Adrenal gland (tissue), 5 donors: ENCODE measurements at regions not wholly inside any gene's neighbourhood (a gene's known extent, or its start where the extent isn't known, plus 50 kb on each side); places are given as distances from the start of the nearest gene placed in this dataset.

Experiments used
- POLR2A ChIP-seq, 2 donors: fragments of 450-650 bp; IDR thresholded peaks; one replicate each; pipeline ENCODE4 v1.6.1; 2017; ENCODE audit warnings: antibody characterized with exemption in 2 of 2, mild to moderate bottlenecking in 2 of 2, moderate library complexity in 1 of 2
- TF ChIP-seq, protein P1 (sequence below), 6 experiments: fragments of 450-650 bp in 4 of 6; fragments of 200-600 bp in 2 of 6; sonication (generic) in 1 of 6; IDR thresholded peaks; 1 replicate in 5 of 6; 2 replicates in 1 of 6; pipeline versions ENCODE4 v1.5.1 to v1.8.0; 2016 to 2021; ENCODE audit warnings: antibody characterized with exemption in 6 of 6, mild to moderate bottlenecking in 2 of 6, moderate library complexity in 1 of 6
- donor health status: DM: no; HTN: no; CAD: no.

DNA sequence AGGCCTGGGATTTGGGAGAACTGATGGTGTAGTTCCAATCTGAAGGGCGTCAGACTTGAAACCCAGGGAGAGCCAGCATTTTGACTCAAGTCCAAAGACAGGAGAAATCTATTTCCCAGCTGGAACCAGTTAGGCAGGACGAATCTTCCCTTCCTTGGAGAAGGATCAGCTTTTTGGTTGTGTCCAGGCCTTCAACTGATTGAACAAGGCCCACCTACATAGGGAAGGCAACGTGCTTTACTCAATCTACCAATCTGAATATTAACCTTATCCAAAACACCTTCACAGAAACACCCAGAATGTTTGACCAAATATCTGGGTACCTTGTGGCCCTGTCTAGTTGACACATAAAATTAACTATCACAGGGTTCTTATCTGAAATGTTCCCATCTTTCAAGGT lies 221.9 kb upstream of the DLGAP1 start:
- TF ChIP-seq, protein P1, sequence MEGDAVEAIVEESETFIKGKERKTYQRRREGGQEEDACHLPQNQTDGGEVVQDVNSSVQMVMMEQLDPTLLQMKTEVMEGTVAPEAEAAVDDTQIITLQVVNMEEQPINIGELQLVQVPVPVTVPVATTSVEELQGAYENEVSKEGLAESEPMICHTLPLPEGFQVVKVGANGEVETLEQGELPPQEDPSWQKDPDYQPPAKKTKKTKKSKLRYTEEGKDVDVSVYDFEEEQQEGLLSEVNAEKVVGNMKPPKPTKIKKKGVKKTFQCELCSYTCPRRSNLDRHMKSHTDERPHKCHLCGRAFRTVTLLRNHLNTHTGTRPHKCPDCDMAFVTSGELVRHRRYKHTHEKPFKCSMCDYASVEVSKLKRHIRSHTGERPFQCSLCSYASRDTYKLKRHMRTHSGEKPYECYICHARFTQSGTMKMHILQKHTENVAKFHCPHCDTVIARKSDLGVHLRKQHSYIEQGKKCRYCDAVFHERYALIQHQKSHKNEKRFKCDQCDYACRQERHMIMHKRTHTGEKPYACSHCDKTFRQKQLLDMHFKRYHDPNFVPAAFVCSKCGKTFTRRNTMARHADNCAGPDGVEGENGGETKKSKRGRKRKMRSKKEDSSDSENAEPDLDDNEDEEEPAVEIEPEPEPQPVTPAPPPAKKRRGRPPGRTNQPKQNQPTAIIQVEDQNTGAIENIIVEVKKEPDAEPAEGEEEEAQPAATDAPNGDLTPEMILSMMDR (IDR thresholded peaks at IDR 0.05), result no peak
- no peak for TF ChIP-seq POLR2A (IDR thresholded peaks at IDR 0.05)
